ENCODE measurements at regions not wholly inside any gene's neighbourhood (a gene's known extent, or its start where the extent isn't known, plus 50 kb on each side); places are given as distances from the start of the nearest gene placed in this dataset.

GRCh38 chr2:159851941-159852340, 53.9 kb upstream of the CD302 start:
- no peak for TF ChIP-seq CTCF (IDR thresholded peaks at IDR 0.05)
- TF ChIP-seq EZH2 (IDR thresholded peaks at IDR 0.05; ENCODE audit: borderline replicate concordance, insufficient read depth, low read depth, low read length, poor library complexity, severe bottlenecking), result no peak

All from B cell (primary cell).